B cell (primary cell): ENCODE measurements at regions not wholly inside any gene's neighbourhood (a gene's known extent, or its start where the extent isn't known, plus 50 kb on each side); places are given as distances from the start of the nearest gene placed in this dataset.

ENCODE experiments used
- ATAC-seq: fragments of 200-7000 bp; cut with Tn5 transposase; one replicate; pipeline ENCODE4 v1.10.0; 2021; ENCODE audit warnings: low read depth, mild to moderate bottlenecking, moderate number of reproducible peaks, moderate library complexity
- CTCF ChIA-PET: fragments of 350-600 bp; sonication (Branson Sonifier 250); formaldehyde crosslinking; loops from one replicate; lab custom pipeline; 2021; ENCODE audit warnings: antibody characterized with exemption, inconsistent platforms; lab: Charles Lee
- POLR2A ChIA-PET: fragments of 350-600 bp; sonication (Branson Sonifier 250); formaldehyde crosslinking; loops from one replicate; lab custom pipeline; 2021; ENCODE audit warnings: antibody characterized with exemption; lab: Charles Lee
- DNase-seq: peaks from one replicate; pipeline ENCODE4 v3.0.0; 2013
- H2AFZ ChIP-seq: 2 replicates; pipeline ENCODE4 v1.6.1; 2012; ENCODE audit warnings: mild to moderate bottlenecking, low read depth, low read length; ENCODE audit not compliant: insufficient read depth, poor library complexity, severe bottlenecking
- H3K27ac ChIP-seq, 2 donors: 1 replicate in 1 of 2; 2 replicates in 1 of 2; pipeline ENCODE4 v1.5.1; 2012 to 2013; ENCODE audit warnings: low read length in 2 of 2, mild to moderate bottlenecking in 2 of 2, moderate library complexity in 1 of 2
- H3K27me3 ChIP-seq, 4 experiments: fragments of 200-600 bp in 1 of 4; sonication (generic) in 1 of 4; replicated peaks in 1 of 4; 1 replicate in 2 of 4; 2 replicates in 2 of 4; pipeline versions ENCODE4 v1.6.1 to v1.7.0; 2013 to 2016; ENCODE audit warnings: low read length in 3 of 4, mild to moderate bottlenecking in 2 of 4, mixed read lengths in 1 of 4, moderate library complexity in 1 of 4; ENCODE audit not compliant: insufficient read depth in 4 of 4, control insufficient read depth in 3 of 4; ENCODE audit errors: control extremely low read depth in 1 of 4
- H3K36me3 ChIP-seq, 2 experiments: replicated peaks in 1 of 2; 1 replicate in 1 of 2; 2 replicates in 1 of 2; pipeline versions ENCODE4 v1.6.1 to v1.7.1; 2013; ENCODE audit warnings: low read length in 1 of 2; ENCODE audit not compliant: insufficient read depth in 2 of 2, control insufficient read depth in 1 of 2; ENCODE audit errors: control extremely low read depth in 1 of 2, extremely low read depth in 1 of 2
- H3K4me1 ChIP-seq, 2 donors: fragments of 200-600 bp in 1 of 2; sonication (generic) in 1 of 2; 1 replicate in 1 of 2; 2 replicates in 1 of 2; pipeline versions ENCODE4 v1.5.1 to v1.6.1; 2013 to 2017; ENCODE audit warnings: low read length in 2 of 2; ENCODE audit not compliant: control insufficient read depth in 2 of 2, insufficient read depth in 2 of 2
- H3K4me2 ChIP-seq: replicated peaks from 2 replicates; pipeline ENCODE3; 2012; ENCODE audit warnings: mild to moderate bottlenecking, low read depth, low read length; ENCODE audit not compliant: poor library complexity, severe bottlenecking
- H3K4me3 ChIP-seq, 5 experiments: fragments of 200-600 bp in 1 of 5; sonication (generic) in 1 of 5; 1 replicate in 3 of 5; 2 replicates in 2 of 5; pipeline versions ENCODE4 v1.5.1 to v1.7.0; 2011 to 2016; ENCODE audit warnings: low read length in 4 of 5, mild to moderate bottlenecking in 4 of 5, low read depth in 2 of 5, control low read depth in 1 of 5, moderate library complexity in 1 of 5; ENCODE audit not compliant: insufficient read depth in 1 of 5; ENCODE audit errors: control extremely low read depth in 1 of 5, extremely low read depth in 1 of 5
- H3K79me2 ChIP-seq: fragments of 200-600 bp; sonication (generic); one replicate; pipeline ENCODE4 v1.6.0; 2016; ENCODE audit warnings: low read length; ENCODE audit not compliant: control insufficient read depth, insufficient read depth
- H3K9ac ChIP-seq: fragments of 200-600 bp; sonication (generic); 2 replicates; pipeline ENCODE4 v1.6.1; 2017; ENCODE audit warnings: mild to moderate bottlenecking, low read length, moderate library complexity
- H3K9me3 ChIP-seq, 3 donors: one replicate each; pipeline versions ENCODE4 v1.6.1 to v1.7.1; 2013; ENCODE audit warnings: low read length in 2 of 3; ENCODE audit not compliant: control insufficient read depth in 2 of 3, insufficient read depth in 1 of 3; ENCODE audit errors: control extremely low read depth in 1 of 3
- H4K20me1 ChIP-seq: 2 replicates; pipeline ENCODE4 v1.6.0; 2012; ENCODE audit warnings: mild to moderate bottlenecking, low read length; ENCODE audit not compliant: insufficient read depth, control insufficient read depth, poor library complexity, severe bottlenecking
- H3K27ac Mint-ChIP-seq: one replicate; pipeline ENCODE4 v1.8.0; 2021; ENCODE audit warnings: mixed read lengths
- H3K27me3 Mint-ChIP-seq: one replicate; pipeline ENCODE4 v1.8.0; 2021; ENCODE audit warnings: mixed read lengths
- H3K4me1 Mint-ChIP-seq: one replicate; pipeline ENCODE4 v1.8.0; 2021; ENCODE audit warnings: mixed read lengths
- H3K4me3 Mint-ChIP-seq: one replicate; pipeline ENCODE4 v1.8.0; 2021; ENCODE audit warnings: mixed read lengths
- H3K9me3 Mint-ChIP-seq: one replicate; pipeline ENCODE4 v1.8.0; 2022; ENCODE audit warnings: mixed read lengths; ENCODE audit not compliant: insufficient read depth
- CTCF ChIP-seq: fragments of 200-600 bp; IDR thresholded peaks from one replicate; pipeline ENCODE4 v1.8.0; 2022; ENCODE audit warnings: antibody characterized with exemption, mild to moderate bottlenecking
- EZH2 ChIP-seq: IDR thresholded peaks from 2 replicates; pipeline ENCODE4 v1.6.1; 2012; ENCODE audit warnings: borderline replicate concordance, low read depth, mild to moderate bottlenecking, moderate library complexity, low read length; ENCODE audit not compliant: insufficient read depth, poor library complexity, severe bottlenecking
- WGBS: methylation state at CpG from one replicate; pipeline ENCODE4 v1.1.5; 2013; ENCODE audit warnings: missing lambda C conversion rate; ENCODE audit not compliant: insufficient coverage; 5-methylcytosine and 5-hydroxymethylcytosine counted together
- intact Hi-C: fragments of 100-400 bp; cut with micrococcal nuclease; formaldehyde crosslinking; loops from one replicate; pipeline ENCODE4 v1.10.0; 2022

GRCh38 chr5:12679731-12680130 is 775.5 kb upstream of the CTNND2 start:
- H3K4me1 ChIP-seq = no peaks in the 10 kb centered on the region
- no peak overlapping the region for H3K4me3 ChIP-seq
- H3K36me3 ChIP-seq = no peaks in the 10 kb centered on the region
- intact Hi-C loops = no loop called here
- Mint-ChIP-seq H3K4me3 (no peak overlapping the region), H3K27ac (no peak overlapping the region), H3K9me3 (peaks cover 10% of the 10 kb centered on the region), H3K4me1 (no peaks in the 10 kb centered on the region), H3K27me3 (no peaks in the 10 kb centered on the region)
- H3K4me2 ChIP-seq = no peak overlapping the region
- H3K27ac ChIP-seq = no peak overlapping the region
- CTCF ChIA-PET = no interaction called here
- no peak overlapping the region for H3K9ac ChIP-seq
- POLR2A ChIA-PET = no interaction called here
- H2AFZ ChIP-seq = no peak overlapping the region
- DNase-seq = no peak
- no peaks in the 10 kb centered on the region for H4K20me1 ChIP-seq
- ATAC-seq = no peak
- H3K9me3 ChIP-seq = no peaks in the 10 kb centered on the region
- no peaks in the 10 kb centered on the region for H3K79me2 ChIP-seq
- no peak for TF ChIP-seq CTCF
- no peak for TF ChIP-seq EZH2
- no peaks in the 10 kb centered on the region for H3K27me3 ChIP-seq

GRCh38 chr5:12675959-12676358 is 771.7 kb upstream of the CTNND2 start:
- Histone ChIP-seq H4K20me1 (no peaks in the 10 kb centered on the region), H3K36me3 (no peaks in the 10 kb centered on the region), H3K27ac (no peak overlapping the region), H3K4me3 (no peak overlapping the region), H3K4me1 (no peaks in the 10 kb centered on the region), H3K9ac (no peak overlapping the region), H3K79me2 (no peaks in the 10 kb centered on the region), H3K4me2 (no peak overlapping the region), H2AFZ (no peak overlapping the region), H3K9me3 (peaks cover 0 to 13% (median 0%) of the 10 kb centered on the region in 3 donors), H3K27me3 (no peaks in the 10 kb centered on the region)
- peaks cover 10% of the 10 kb centered on the region for H3K9me3 Mint-ChIP-seq
- ATAC-seq (no peak), DNase-seq (no peak)
- no peaks in the 10 kb centered on the region for H3K27me3 Mint-ChIP-seq
- TF ChIP-seq CTCF = no peak
- no peak for TF ChIP-seq EZH2
- H3K4me3 Mint-ChIP-seq = no peak overlapping the region
- no peaks in the 10 kb centered on the region for H3K4me1 Mint-ChIP-seq
- ChIA-PET CTCF (no interaction called here), POLR2A (no interaction called here)
- no peak overlapping the region for H3K27ac Mint-ChIP-seq
- WGBS = 90% methylated on average over 4 of the region's 6 CpGs
- intact Hi-C loops = no loop called here
